HepG2 (cell line): ENCODE measurements at regions not wholly inside any gene's neighbourhood (a gene's known extent, or its start where the extent isn't known, plus 50 kb on each side); places are given as distances from the start of the nearest gene placed in this dataset.

Experiments
- FOXM1 ChIP-seq: sonication (generic); formaldehyde crosslinking; IDR thresholded peaks from 2 replicates; pipeline ENCODE4 v1.5.0; 2020; ENCODE audit warnings: missing genetic modification reagents
- HES4 ChIP-seq: sonication (generic); formaldehyde crosslinking; IDR thresholded peaks from 2 replicates; pipeline ENCODE4 v1.9.0; 2021; ENCODE audit warnings: mild to moderate bottlenecking, missing genetic modification reagents, borderline replicate concordance
- HOXA3 ChIP-seq: sonication (generic); formaldehyde crosslinking; IDR thresholded peaks from 2 replicates; pipeline ENCODE4 v1.5.0; 2020; ENCODE audit warnings: missing genetic modification reagents
- MTF1 ChIP-seq: sonication (generic); formaldehyde crosslinking; IDR thresholded peaks from 2 replicates; pipeline ENCODE4 v1.5.0; 2020; ENCODE audit warnings: missing genetic modification reagents
- NAIF1 ChIP-seq: sonication (generic); formaldehyde crosslinking; IDR thresholded peaks from 2 replicates; pipeline ENCODE4 v1.5.0; 2020; ENCODE audit warnings: mild to moderate bottlenecking, missing genetic modification reagents, borderline replicate concordance
- ZBTB1 ChIP-seq: sonication (generic); formaldehyde crosslinking; IDR thresholded peaks from 2 replicates; pipeline ENCODE4 v1.4.0; 2020; ENCODE audit warnings: missing genetic modification reagents, borderline replicate concordance
- ZNF441 ChIP-seq: sonication (generic); formaldehyde crosslinking; IDR thresholded peaks from 2 replicates; pipeline ENCODE4 v1.7.0; 2021; ENCODE audit warnings: missing genetic modification reagents, borderline replicate concordance
- ZNF773 ChIP-seq: sonication (generic); formaldehyde crosslinking; IDR thresholded peaks from 2 replicates; pipeline ENCODE4 v1.4.0; 2020; ENCODE audit warnings: missing genetic modification reagents, borderline replicate concordance
- TF ChIP-seq, protein P1 (sequence below), 2 experiments: sonication (generic) in 1 of 2; formaldehyde crosslinking in 1 of 2; IDR thresholded peaks; 2 replicates each; pipeline versions ENCODE4 v1.4.0 to v1.6.1; 2016 to 2020; ENCODE audit warnings: borderline replicate concordance in 1 of 2, low read depth in 1 of 2, mild to moderate bottlenecking in 1 of 2, missing genetic modification reagents in 1 of 2
- TF ChIP-seq, protein P2 (sequence below): sonication (generic); formaldehyde crosslinking; IDR thresholded peaks from 2 replicates; pipeline ENCODE4 v1.5.0; 2020; ENCODE audit warnings: missing genetic modification reagents

GRCh38 chr5:152072091-152072490 is 147.4 kb upstream of the GLRA1 start (continued):
- TF ChIP-seq, protein P1, sequence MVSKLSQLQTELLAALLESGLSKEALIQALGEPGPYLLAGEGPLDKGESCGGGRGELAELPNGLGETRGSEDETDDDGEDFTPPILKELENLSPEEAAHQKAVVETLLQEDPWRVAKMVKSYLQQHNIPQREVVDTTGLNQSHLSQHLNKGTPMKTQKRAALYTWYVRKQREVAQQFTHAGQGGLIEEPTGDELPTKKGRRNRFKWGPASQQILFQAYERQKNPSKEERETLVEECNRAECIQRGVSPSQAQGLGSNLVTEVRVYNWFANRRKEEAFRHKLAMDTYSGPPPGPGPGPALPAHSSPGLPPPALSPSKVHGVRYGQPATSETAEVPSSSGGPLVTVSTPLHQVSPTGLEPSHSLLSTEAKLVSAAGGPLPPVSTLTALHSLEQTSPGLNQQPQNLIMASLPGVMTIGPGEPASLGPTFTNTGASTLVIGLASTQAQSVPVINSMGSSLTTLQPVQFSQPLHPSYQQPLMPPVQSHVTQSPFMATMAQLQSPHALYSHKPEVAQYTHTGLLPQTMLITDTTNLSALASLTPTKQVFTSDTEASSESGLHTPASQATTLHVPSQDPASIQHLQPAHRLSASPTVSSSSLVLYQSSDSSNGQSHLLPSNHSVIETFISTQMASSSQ (IDR thresholded peaks at IDR 0.05; ENCODE audit: low read depth): no peak
- TF ChIP-seq, protein P1 (CRISPR knock-in tag; IDR thresholded peaks at IDR 0.05; ENCODE audit: borderline replicate concordance): no peak
- TF ChIP-seq, protein P2, sequence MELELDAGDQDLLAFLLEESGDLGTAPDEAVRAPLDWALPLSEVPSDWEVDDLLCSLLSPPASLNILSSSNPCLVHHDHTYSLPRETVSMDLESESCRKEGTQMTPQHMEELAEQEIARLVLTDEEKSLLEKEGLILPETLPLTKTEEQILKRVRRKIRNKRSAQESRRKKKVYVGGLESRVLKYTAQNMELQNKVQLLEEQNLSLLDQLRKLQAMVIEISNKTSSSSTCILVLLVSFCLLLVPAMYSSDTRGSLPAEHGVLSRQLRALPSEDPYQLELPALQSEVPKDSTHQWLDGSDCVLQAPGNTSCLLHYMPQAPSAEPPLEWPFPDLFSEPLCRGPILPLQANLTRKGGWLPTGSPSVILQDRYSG: no peak
- TF ChIP-seq NAIF1 (CRISPR knock-in tag) (no peak), HES4 (CRISPR knock-in tag) (no peak), ZNF441 (no peak), HOXA3 (no peak), FOXM1 (CRISPR knock-in tag) (no peak), ZNF773 (CRISPR knock-in tag) (no peak), ZBTB1 (CRISPR knock-in tag) (no peak), MTF1 (no peak)
